Ishikawa (cell line): ENCODE measurements at regions not wholly inside any gene's neighbourhood (a gene's known extent, or its start where the extent isn't known, plus 50 kb on each side); places are given as distances from the start of the nearest gene placed in this dataset.

Source experiments
- CEBPB ChIP-seq: IDR thresholded peaks from 2 replicates; pipeline ENCODE4 v1.6.1; 2012
- CREB1 ChIP-seq: IDR thresholded peaks from 2 replicates; pipeline ENCODE4 v1.6.1; 2012; ENCODE audit warnings: low read depth
- EGR1 ChIP-seq: IDR thresholded peaks from 2 replicates; pipeline ENCODE4 v1.6.1; 2012
- EP300 ChIP-seq: IDR thresholded peaks from 2 replicates; pipeline ENCODE4 v1.6.1; 2012; ENCODE audit warnings: borderline replicate concordance
- FOXM1 ChIP-seq: IDR thresholded peaks from 2 replicates; pipeline ENCODE4 v1.6.1; 2012; ENCODE audit warnings: low read depth, borderline replicate concordance
- NFIC ChIP-seq: IDR thresholded peaks from 2 replicates; pipeline ENCODE4 v1.6.1; 2012
- RAD21 ChIP-seq: IDR thresholded peaks from 2 replicates; pipeline ENCODE4 v1.6.1; 2012; ENCODE audit warnings: low read depth
- TAF1 ChIP-seq: IDR thresholded peaks from 2 replicates; pipeline ENCODE4 v1.6.1; 2012; ENCODE audit warnings: low read depth, mild to moderate bottlenecking
- TCF12 ChIP-seq: IDR thresholded peaks from 2 replicates; pipeline ENCODE4 v1.6.1; 2012; ENCODE audit warnings: low read depth
- TEAD4 ChIP-seq: IDR thresholded peaks from 2 replicates; pipeline ENCODE4 v1.6.1; 2012
- YY1 ChIP-seq: IDR thresholded peaks from 2 replicates; pipeline ENCODE4 v1.6.1; 2012; ENCODE audit warnings: low read depth
- ZBTB7A ChIP-seq: IDR thresholded peaks from 2 replicates; pipeline ENCODE4 v1.6.1; 2012; ENCODE audit warnings: low read depth
- TF ChIP-seq, protein P1 (sequence below): IDR thresholded peaks from 2 replicates; pipeline ENCODE4 v1.6.1; 2012; ENCODE audit warnings: low read depth, mild to moderate bottlenecking
- TF ChIP-seq, protein P2 (sequence below): IDR thresholded peaks from 2 replicates; pipeline ENCODE4 v1.6.1; 2012
- TF ChIP-seq, protein P3 (sequence below): IDR thresholded peaks from 2 replicates; pipeline ENCODE4 v1.6.1; 2012

DNA sequence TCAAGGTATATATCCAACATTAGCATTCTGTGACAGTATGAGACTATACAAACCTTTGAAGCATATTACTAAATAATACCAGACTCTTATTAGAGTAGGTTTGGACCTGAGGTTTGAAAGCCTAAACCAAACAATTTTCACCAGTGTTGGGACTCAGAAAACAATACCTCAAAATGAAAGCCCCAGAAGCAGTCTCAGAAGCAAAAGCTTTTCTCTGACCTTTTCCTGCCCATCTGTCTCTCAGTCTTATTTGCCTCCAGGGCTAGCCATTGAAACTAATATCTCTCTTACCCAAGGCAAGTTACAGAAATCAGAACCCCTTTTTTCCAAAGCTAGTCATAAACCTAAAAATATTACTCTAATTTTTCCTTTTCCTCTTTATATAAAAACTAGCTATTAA lies 163.3 kb downstream of the PTCHD1 start:
- TF ChIP-seq CREB1 (no peak), CEBPB (no peak), EP300 (no peak), FOXM1 (no peak), TCF12 (no peak), ZBTB7A (no peak), YY1 (no peak), TEAD4 (no peak), RAD21 (no peak), TAF1 (no peak)
- TF ChIP-seq, protein P1, sequence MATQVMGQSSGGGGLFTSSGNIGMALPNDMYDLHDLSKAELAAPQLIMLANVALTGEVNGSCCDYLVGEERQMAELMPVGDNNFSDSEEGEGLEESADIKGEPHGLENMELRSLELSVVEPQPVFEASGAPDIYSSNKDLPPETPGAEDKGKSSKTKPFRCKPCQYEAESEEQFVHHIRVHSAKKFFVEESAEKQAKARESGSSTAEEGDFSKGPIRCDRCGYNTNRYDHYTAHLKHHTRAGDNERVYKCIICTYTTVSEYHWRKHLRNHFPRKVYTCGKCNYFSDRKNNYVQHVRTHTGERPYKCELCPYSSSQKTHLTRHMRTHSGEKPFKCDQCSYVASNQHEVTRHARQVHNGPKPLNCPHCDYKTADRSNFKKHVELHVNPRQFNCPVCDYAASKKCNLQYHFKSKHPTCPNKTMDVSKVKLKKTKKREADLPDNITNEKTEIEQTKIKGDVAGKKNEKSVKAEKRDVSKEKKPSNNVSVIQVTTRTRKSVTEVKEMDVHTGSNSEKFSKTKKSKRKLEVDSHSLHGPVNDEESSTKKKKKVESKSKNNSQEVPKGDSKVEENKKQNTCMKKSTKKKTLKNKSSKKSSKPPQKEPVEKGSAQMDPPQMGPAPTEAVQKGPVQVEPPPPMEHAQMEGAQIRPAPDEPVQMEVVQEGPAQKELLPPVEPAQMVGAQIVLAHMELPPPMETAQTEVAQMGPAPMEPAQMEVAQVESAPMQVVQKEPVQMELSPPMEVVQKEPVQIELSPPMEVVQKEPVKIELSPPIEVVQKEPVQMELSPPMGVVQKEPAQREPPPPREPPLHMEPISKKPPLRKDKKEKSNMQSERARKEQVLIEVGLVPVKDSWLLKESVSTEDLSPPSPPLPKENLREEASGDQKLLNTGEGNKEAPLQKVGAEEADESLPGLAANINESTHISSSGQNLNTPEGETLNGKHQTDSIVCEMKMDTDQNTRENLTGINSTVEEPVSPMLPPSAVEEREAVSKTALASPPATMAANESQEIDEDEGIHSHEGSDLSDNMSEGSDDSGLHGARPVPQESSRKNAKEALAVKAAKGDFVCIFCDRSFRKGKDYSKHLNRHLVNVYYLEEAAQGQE: no peak
- TF ChIP-seq, protein P2, sequence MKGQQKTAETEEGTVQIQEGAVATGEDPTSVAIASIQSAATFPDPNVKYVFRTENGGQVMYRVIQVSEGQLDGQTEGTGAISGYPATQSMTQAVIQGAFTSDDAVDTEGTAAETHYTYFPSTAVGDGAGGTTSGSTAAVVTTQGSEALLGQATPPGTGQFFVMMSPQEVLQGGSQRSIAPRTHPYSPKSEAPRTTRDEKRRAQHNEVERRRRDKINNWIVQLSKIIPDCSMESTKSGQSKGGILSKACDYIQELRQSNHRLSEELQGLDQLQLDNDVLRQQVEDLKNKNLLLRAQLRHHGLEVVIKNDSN: no peak
- TF ChIP-seq, protein P3, sequence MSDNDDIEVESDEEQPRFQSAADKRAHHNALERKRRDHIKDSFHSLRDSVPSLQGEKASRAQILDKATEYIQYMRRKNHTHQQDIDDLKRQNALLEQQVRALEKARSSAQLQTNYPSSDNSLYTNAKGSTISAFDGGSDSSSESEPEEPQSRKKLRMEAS: no peak

DNA sequence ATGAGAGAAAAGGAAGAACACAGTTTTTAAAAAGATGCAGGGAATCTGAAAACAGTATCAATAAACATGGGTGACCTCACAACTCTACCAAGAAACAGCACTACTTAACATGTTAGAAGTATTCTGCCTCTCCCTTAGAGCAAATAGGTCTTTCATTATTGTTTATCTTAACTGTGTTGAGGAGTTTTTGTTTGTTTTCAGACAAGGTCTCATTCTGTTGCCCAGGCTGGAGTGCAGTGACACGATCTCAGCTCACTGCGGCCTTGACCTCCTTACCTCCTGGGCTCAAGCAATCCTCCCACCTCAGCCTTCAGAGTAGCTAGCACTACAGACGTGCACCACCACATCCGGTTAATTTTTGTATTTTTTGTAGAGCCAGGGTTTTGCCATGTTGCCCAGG lies 165.3 kb upstream of the PRDX4 start:
- TF ChIP-seq CREB1 (no peak), FOXM1 (no peak), ZBTB7A (no peak), TEAD4 (no peak), EGR1 (no peak), YY1 (no peak), EP300 (no peak), NFIC (no peak), RAD21 (no peak), CEBPB (no peak)
- TF ChIP-seq, protein P1: no peak
- TF ChIP-seq, protein P2: no peak
- TF ChIP-seq, protein P3: no peak

DNA sequence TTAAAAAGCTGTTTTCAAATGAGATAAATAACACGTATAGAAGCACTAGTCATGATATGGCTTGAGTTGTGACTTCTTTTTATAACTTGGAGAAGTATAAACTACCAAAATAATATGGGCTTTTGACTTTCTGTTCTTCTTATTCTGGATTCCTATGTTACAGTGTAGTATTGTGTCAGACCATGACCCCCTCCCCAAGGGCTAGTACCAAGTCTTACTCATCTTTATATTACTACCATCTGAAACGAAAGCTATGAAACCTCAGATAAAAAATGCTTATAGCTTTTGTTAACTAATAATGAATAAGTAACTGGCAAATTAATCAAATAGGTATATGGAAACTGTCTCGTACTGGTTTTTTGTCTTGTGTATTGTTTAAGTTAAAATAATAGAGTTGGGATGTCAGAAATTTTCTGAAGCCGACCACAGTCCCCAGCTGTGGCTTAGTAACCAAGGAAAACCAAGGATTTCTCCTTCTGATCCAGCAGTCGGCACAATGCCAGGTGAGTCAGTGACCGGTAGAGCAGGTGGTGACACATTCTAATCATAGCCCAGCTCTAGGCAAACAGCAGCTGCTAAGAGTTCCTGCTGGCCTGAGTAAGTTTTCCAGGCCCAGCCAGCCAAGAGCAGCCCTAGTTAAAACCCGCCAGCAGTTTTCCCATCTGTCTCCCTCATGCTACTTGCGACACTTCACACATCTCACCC lies 163.3 kb upstream of the PRDX4 start:
- TF ChIP-seq FOXM1 (no peak), EP300 (peak; percentile 80; the same call in 1 of the 2 replicates), TCF12 (peak; percentile 91), CREB1 (no peak), NFIC (peak; percentile 96), ZBTB7A (no peak), TAF1 (no peak), CEBPB (0 out of 2 replicates have a peak, but pooled peaks have one; percentile 6), YY1 (no peak), RAD21 (no peak), EGR1 (no peak), TEAD4 (peak; percentile 88)
- TF ChIP-seq, protein P3: peak; percentile 27; the same call in 1 of the 2 replicates
- TF ChIP-seq, protein P1: no peak
- TF ChIP-seq, protein P2: no peak
